Subcutaneous abdominal adipose tissue (tissue), 5 donors: ENCODE measurements at regions not wholly inside any gene's neighbourhood (a gene's known extent, or its start where the extent isn't known, plus 50 kb on each side); places are given as distances from the start of the nearest gene placed in this dataset.
A peak's percentile ranks its signal among the peaks of the same experiment; 100 is the strongest.
"Not testable (repeated sequence)": the region's sequence is repeated elsewhere in the genome, so short reads cannot be mapped to it uniquely, and the experiment has no call there.

Experiments used
- H3K27ac ChIP-seq: one replicate; pipeline ENCODE4 v1.7.0; 2013; ENCODE audit warnings: low read depth, mild to moderate bottlenecking, inconsistent platforms, low read length, moderate library complexity
- H3K27me3 ChIP-seq, 5 donors: one replicate each; pipeline ENCODE4 v1.7.0; 2013; ENCODE audit warnings: low read length in 5 of 5, inconsistent platforms in 1 of 5; ENCODE audit not compliant: control insufficient read depth in 5 of 5, insufficient read depth in 4 of 5
- H3K36me3 ChIP-seq, 5 donors: one replicate each; pipeline ENCODE4 v1.7.0; 2013; ENCODE audit warnings: low read length in 5 of 5; ENCODE audit not compliant: control insufficient read depth in 5 of 5, insufficient read depth in 5 of 5
- H3K4me1 ChIP-seq, 5 donors: one replicate each; pipeline ENCODE4 v1.7.0; 2013; ENCODE audit warnings: low read length in 5 of 5, mild to moderate bottlenecking in 3 of 5, moderate library complexity in 1 of 5; ENCODE audit not compliant: control insufficient read depth in 5 of 5, insufficient read depth in 5 of 5
- H3K4me3 ChIP-seq, 5 donors: one replicate each; pipeline ENCODE4 v1.7.0; 2013; ENCODE audit warnings: low read length in 5 of 5, low read depth in 1 of 5
- H3K9ac ChIP-seq, 5 donors: one replicate each; pipeline ENCODE4 v1.7.0; 2013; ENCODE audit warnings: low read length in 5 of 5, mild to moderate bottlenecking in 4 of 5, moderate library complexity in 3 of 5
- H3K9me3 ChIP-seq, 5 donors: one replicate each; pipeline ENCODE4 v1.7.0; 2013; ENCODE audit warnings: low read length in 5 of 5; ENCODE audit not compliant: control insufficient read depth in 5 of 5
- donor health status: healthy.
- donor health status: healthy.
- donor health status: healthy.
- donor health status: healthy.
- donor health status: healthy.

DNA sequence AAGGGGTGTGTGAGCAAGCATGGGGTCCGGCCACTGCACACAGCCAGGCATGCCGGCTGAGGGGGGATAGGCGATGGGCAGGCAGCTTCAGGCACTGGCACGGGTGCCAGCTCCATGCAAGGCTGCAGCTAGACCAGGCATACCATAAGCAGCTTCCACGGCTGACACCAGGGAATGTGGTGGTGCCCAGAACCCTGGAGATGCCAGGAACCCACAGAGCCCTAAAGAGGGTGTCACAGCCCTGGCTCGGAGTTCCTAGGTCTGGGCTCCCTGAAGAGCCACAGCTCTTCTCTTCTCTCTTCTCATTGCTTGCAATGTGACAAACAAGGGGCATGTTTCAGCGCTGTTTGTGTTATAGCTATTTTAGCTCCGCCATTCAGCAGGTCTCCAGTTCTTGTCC lies 442.5 kb downstream of the SPATA31A1 start:
- H3K36me3 ChIP-seq, H3K4me3 ChIP-seq, H3K9ac ChIP-seq, H3K4me1 ChIP-seq, H3K27ac ChIP-seq, H3K27me3 ChIP-seq, H3K9me3 ChIP-seq: not testable (repeated sequence)

DNA sequence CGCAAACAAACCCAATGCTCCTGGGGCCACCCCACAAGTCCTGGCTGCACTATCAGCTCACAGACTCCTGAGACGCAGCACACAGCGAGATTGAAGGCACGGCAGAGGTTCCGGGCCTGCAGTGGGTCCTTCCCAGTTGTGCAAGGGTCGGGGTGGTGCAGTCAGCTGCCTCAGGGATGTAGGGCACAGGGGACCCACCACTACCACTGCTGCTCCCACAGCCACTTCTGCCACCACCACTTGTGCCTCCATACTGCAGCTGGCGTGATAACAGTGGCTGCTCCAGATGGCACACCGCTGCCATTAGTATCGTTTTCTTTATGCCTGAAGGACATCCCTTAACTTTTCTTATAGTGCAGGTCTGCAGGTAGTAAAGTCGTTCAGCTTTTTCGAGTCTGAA lies 443.8 kb downstream of the SPATA31A1 start:
- not testable (repeated sequence) for H3K36me3 ChIP-seq, H3K4me3 ChIP-seq, H3K9ac ChIP-seq, H3K9me3 ChIP-seq, H3K27me3 ChIP-seq, H3K27ac ChIP-seq, H3K4me1 ChIP-seq

DNA sequence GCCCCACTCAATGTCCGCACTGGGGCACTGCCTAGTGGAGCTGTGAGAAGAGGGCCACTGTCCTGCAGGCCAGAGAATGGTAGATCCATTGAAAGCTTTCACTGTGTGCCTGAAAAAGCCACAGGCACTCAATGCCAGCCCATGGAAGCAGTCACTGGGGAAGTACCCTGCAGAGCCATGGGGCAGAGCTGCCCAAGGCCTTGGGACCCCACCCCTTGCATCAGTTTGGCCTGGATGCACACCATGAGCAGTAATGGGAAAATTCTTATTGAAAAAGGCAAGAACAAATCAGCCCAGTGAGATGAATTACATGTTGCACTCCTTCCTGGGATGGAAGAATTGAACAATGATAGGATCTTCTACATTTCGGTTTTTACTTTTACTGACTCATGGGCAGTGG lies 447.1 kb downstream of the SPATA31A1 start:
- H3K9ac ChIP-seq, H3K9me3 ChIP-seq, H3K36me3 ChIP-seq, H3K27ac ChIP-seq, H3K27me3 ChIP-seq, H3K4me1 ChIP-seq, H3K4me3 ChIP-seq: not testable (repeated sequence)

DNA sequence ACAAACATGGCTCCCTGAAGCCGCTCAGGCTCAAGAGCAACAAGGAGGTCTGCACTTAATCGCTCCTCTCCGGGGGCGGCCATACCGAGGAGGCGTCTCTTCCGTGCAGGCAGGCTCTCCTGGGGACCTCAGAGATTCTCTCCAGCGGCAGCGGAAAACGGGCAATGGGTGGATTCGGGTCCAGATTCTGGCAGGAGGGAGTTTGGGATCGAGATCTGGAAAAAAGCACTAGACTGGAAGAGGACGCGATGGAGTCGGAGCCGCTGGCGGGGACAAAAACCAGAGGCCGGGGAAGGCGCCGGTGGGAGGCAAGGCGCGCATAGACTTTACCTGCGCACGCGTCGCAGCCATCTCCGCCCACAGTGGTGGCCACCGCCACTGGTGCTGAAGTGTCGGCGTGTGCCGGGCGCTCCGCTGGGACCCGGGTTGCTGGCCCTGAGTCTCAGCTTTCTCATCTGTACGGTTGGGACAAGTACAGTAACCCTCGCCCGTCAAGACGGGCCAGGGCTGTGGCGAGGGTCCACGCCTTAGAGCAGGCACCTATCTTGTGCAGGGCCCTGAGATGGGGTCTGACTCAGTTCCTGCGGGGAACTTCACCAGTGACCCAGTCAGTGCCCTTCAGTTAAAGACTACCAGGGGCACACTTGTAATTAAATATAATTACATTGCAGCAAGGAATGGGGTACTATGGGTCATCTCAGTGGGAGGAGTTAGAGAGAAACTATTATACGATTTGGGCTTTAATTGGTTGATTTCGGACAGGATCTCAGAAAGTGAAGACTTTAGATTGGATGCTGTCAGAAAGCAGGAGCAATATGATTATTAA lies 454.1 kb downstream of the SPATA31A1 start:
- not testable (repeated sequence) for H3K27ac ChIP-seq, H3K9me3 ChIP-seq, H3K4me1 ChIP-seq, H3K27me3 ChIP-seq, H3K36me3 ChIP-seq
- peak overlapping the region; percentile 69 to 76 (median 70) for H3K4me3 ChIP-seq
- H3K9ac ChIP-seq: peak overlapping the region in 3 of 5 donors; percentile 52 to 58 (median 56)

DNA sequence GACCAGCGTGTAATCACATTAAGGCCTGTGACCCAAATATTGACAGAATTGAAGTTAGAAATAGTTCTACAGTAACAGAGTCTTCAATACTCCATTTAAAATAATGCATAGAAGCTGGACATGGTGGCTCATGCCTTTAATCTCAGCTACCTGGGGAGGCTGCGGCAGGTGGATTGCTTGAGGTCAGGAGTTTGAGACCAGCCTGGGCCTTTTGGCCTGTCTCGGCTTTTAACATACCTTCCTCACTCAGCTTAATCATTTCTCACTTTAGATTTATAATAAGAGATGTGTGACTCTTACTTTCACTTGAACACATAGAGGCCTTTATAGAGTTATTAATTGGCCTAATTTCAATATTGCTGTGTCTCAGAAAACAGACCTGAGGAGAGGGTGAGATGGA lies 454.9 kb downstream of the SPATA31A1 start:
- not testable (repeated sequence) for H3K27ac ChIP-seq, H3K4me3 ChIP-seq, H3K4me1 ChIP-seq, H3K27me3 ChIP-seq, H3K36me3 ChIP-seq, H3K9ac ChIP-seq, H3K9me3 ChIP-seq

DNA sequence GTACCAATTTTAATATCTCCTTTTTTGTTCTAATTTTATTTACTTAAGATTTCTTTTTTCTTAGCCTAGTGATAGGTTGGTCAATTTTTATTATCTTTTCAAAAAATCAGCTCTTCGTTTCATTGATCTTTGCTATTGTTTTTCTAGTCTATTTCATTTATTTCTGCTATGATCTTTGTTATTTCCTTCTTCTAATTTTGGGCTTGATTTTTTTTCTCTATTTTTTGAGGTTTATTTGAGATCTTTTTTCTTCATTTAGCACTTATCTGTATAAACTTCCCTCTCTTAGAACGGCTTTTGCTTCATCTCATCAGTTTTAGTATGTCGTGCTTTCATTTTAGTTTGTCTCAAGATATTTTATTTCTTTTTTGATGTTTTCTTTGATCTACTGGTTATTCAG lies 456.1 kb downstream of the SPATA31A1 start:
- H3K36me3 ChIP-seq, H3K4me1 ChIP-seq, H3K27ac ChIP-seq, H3K9me3 ChIP-seq, H3K9ac ChIP-seq, H3K27me3 ChIP-seq, H3K4me3 ChIP-seq: not testable (repeated sequence)

DNA sequence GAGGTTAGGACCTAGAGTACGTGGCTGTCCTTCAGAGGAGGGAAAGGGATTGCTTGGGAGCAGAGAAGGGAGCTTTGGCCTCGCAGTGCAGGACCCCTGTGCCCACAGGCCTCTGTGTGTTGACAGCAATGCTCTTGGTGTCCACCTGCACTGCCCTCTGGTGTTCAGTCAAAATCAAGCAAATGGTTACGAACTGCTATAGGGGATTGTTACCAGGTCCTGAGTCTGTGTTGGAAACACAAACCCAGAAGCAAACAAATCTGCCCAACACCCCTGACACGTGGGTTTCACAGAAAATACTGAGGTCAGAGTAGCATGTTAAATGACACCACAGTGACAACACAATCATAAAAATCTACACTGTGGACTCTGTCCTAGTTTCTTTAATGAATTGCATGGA lies 473.0 kb downstream of the SPATA31A1 start:
- not testable (repeated sequence) for H3K27ac ChIP-seq, H3K4me1 ChIP-seq, H3K9ac ChIP-seq, H3K9me3 ChIP-seq, H3K27me3 ChIP-seq, H3K4me3 ChIP-seq, H3K36me3 ChIP-seq
